IPS-20b (cell line): ENCODE measurements at regions not wholly inside any gene's neighbourhood (a gene's known extent, or its start where the extent isn't known, plus 50 kb on each side); places are given as distances from the start of the nearest gene placed in this dataset.

Experiments used
- H3K27ac ChIP-seq: one replicate; pipeline ENCODE4 v1.5.1; 2013; ENCODE audit warnings: low read length
- H3K27me3 ChIP-seq: 2 replicates; pipeline ENCODE4 v1.6.1; 2013; ENCODE audit warnings: mild to moderate bottlenecking, low read length, inconsistent platforms; ENCODE audit not compliant: insufficient read depth
- H3K36me3 ChIP-seq: 2 replicates; pipeline ENCODE4 v1.6.1; 2013; ENCODE audit warnings: low read depth, mild to moderate bottlenecking, inconsistent platforms, low read length, moderate library complexity; ENCODE audit not compliant: insufficient read depth
- H3K4me1 ChIP-seq: 2 replicates; pipeline ENCODE4 v1.6.1; 2013; ENCODE audit warnings: mild to moderate bottlenecking, control low read depth, inconsistent platforms, low read length, moderate library complexity; ENCODE audit not compliant: insufficient read depth
- H3K4me3 ChIP-seq: 2 replicates; pipeline ENCODE4 v1.5.1; 2013; ENCODE audit warnings: mild to moderate bottlenecking, low read length, inconsistent platforms
- H3K9ac ChIP-seq: 2 replicates; pipeline ENCODE4 v1.6.1; 2013; ENCODE audit warnings: low read depth, mild to moderate bottlenecking, inconsistent platforms, low read length, moderate library complexity
- H3K9me3 ChIP-seq: 2 replicates; pipeline ENCODE4 v1.6.1; 2013; ENCODE audit warnings: mild to moderate bottlenecking, low read depth, low read length, inconsistent platforms; ENCODE audit not compliant: insufficient read depth

DNA sequence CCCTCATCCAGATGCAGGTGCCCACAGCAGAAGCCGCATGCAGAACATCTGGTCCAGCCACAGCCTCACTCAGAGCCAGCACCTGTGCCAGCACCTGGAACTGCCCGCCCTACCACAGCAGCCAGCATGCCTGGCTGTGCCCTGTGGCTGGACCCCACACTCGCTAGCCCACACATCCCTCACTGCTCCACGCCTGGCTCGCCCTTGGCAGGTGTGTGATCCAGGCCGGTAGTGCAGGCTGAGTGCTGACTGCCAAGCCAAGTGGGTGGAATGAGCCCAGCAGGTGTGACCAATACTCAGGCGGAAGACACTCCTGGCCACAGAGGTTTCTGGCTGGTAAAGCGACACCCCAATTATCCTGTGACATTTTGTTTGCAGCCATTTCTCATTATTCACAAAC lies 162.4 kb upstream of the ROBO1 start:
- Histone ChIP-seq H3K27ac (no peak overlapping the region), H3K36me3 (no peaks in the 10 kb centered on the region), H3K9me3 (no peaks in the 10 kb centered on the region), H3K4me3 (no peak overlapping the region), H3K9ac (no peak overlapping the region), H3K27me3 (no peaks in the 10 kb centered on the region), H3K4me1 (no peaks in the 10 kb centered on the region)

DNA sequence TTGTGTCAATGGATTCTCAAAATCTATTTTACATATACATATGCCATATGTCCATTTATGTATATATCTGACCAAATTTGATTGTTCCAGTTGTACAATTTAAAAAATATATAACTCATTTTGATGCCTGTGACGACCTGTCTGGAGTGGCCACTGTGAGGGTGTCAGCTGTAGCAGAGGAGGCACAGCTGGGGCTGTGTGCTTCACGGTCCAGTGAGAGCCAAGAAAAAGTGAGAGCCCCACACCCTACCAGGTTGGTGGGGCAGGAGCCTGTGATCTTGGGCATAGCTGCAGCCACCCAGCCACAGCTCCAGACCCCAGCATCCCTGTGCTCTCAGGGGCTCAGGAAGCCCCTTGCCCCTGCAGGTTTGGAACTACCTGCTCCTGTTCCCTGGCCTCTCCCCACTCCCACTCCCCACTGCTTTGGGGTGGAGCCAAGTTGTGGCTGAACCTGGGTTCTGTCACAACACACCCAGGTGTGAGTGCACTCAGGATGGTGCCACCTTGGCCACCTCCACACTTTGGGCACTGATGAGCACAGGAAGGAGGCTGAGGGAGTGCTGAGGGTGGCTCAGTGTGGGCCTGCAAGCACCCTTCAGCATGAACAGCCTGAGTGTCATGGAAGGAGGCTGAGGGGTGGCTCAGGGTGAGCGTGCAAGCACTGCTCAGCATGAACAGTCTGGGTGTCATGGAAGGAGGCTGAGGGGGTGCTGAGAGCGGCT lies 161.1 kb upstream of the ROBO1 start:
- H3K9ac ChIP-seq = no peak overlapping the region
- H3K36me3 ChIP-seq = no peaks in the 10 kb centered on the region
- no peaks in the 10 kb centered on the region for H3K4me1 ChIP-seq
- no peaks in the 10 kb centered on the region for H3K27me3 ChIP-seq
- H3K4me3 ChIP-seq = no peak overlapping the region
- H3K9me3 ChIP-seq = no peaks in the 10 kb centered on the region
- H3K27ac ChIP-seq = no peak overlapping the region

GRCh38 chr3:79926522-79926921 lies 158.7 kb upstream of the ROBO1 start:
- no peak overlapping the region for H3K4me3 ChIP-seq
- no peak overlapping the region for H3K9ac ChIP-seq
- H3K27ac ChIP-seq = no peak overlapping the region
- no peaks in the 10 kb centered on the region for H3K9me3 ChIP-seq
- no peaks in the 10 kb centered on the region for H3K27me3 ChIP-seq
- H3K36me3 ChIP-seq = no peaks in the 10 kb centered on the region
- H3K4me1 ChIP-seq = no peaks in the 10 kb centered on the region

GRCh38 chr3:79922633-79923032 lies 154.8 kb upstream of the ROBO1 start:
- no peaks in the 10 kb centered on the region for H3K9me3 ChIP-seq
- H3K4me3 ChIP-seq = no peak overlapping the region
- no peaks in the 10 kb centered on the region for H3K36me3 ChIP-seq
- H3K4me1 ChIP-seq = no peaks in the 10 kb centered on the region
- no peak overlapping the region for H3K9ac ChIP-seq
- H3K27me3 ChIP-seq = no peaks in the 10 kb centered on the region
- H3K27ac ChIP-seq = no peak overlapping the region

DNA sequence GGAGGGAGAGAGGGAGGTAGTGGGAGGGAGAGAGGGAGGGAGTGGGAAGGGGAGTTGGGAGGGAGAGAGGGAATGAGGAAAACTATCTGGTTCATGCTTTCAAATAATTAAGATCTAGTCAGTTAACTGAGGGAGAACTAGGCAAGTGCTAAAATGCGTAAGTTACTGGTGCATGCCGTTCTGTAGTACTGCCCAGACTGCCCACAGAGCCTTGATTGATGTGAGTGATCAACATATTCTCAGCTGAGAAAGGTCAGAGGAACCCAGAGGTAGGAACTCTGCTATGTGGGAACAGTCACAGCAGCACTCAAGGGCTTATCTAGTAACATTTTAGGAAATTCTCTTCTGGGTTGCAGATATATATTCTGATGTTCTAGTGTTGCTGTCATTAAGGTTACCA lies 149.8 kb upstream of the ROBO1 start:
- Histone ChIP-seq H3K9me3 (no peaks in the 10 kb centered on the region), H3K4me1 (no peaks in the 10 kb centered on the region), H3K36me3 (no peaks in the 10 kb centered on the region), H3K27me3 (no peaks in the 10 kb centered on the region), H3K27ac (no peak overlapping the region), H3K4me3 (no peak overlapping the region), H3K9ac (no peak overlapping the region)

- Histone ChIP-seq H3K4me3 (no peak overlapping the region), H3K4me1 (no peaks in the 10 kb centered on the region), H3K27me3 (no peaks in the 10 kb centered on the region), H3K9me3 (no peaks in the 10 kb centered on the region), H3K27ac (no peak overlapping the region), H3K9ac (no peak overlapping the region), H3K36me3 (no peaks in the 10 kb centered on the region)
These were observed 142.5 kb upstream of the ROBO1 start for GRCh38 chr3:79910337-79910736.

- Histone ChIP-seq H3K4me1 (no peaks in the 10 kb centered on the region), H3K36me3 (no peaks in the 10 kb centered on the region), H3K9me3 (no peaks in the 10 kb centered on the region), H3K4me3 (no peak overlapping the region), H3K27ac (no peak overlapping the region), H3K9ac (no peak overlapping the region), H3K27me3 (no peaks in the 10 kb centered on the region)
These were observed 138.3 kb upstream of the ROBO1 start for GRCh38 chr3:79906106-79906505.

DNA sequence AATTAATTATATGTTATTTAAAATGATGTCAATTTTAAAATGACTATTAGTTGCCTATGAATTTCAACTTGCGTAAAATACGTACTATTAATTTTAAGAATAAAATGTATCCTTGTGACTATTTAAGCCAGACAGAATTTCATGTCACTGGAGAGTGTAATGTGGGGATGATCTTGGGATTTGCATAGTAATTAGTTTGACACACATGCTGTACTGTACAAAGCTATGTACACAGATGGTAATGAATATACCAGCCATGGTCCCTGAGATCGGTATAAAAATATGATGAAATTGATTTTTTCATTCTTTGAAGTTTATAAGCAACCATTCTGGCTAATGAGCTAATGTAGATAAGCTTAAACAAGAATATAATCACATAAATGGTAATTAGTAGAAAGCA lies 134.4 kb upstream of the ROBO1 start:
- H3K9me3 ChIP-seq = no peaks in the 10 kb centered on the region
- H3K4me1 ChIP-seq = no peaks in the 10 kb centered on the region
- H3K4me3 ChIP-seq = no peak overlapping the region
- no peak overlapping the region for H3K9ac ChIP-seq
- H3K36me3 ChIP-seq = no peaks in the 10 kb centered on the region
- H3K27ac ChIP-seq = no peak overlapping the region
- no peaks in the 10 kb centered on the region for H3K27me3 ChIP-seq

GRCh38 chr3:79898907-79899306 lies 131.1 kb upstream of the ROBO1 start:
- no peak overlapping the region for H3K4me3 ChIP-seq
- H3K27me3 ChIP-seq = no peaks in the 10 kb centered on the region
- no peak overlapping the region for H3K9ac ChIP-seq
- H3K36me3 ChIP-seq = no peaks in the 10 kb centered on the region
- H3K27ac ChIP-seq = no peak overlapping the region
- no peaks in the 10 kb centered on the region for H3K9me3 ChIP-seq
- H3K4me1 ChIP-seq = no peaks in the 10 kb centered on the region

- H3K27me3 ChIP-seq = no peaks in the 10 kb centered on the region
- no peak overlapping the region for H3K27ac ChIP-seq
- H3K4me1 ChIP-seq = no peaks in the 10 kb centered on the region
- H3K4me3 ChIP-seq = no peak overlapping the region
- H3K9ac ChIP-seq = no peak overlapping the region
- no peaks in the 10 kb centered on the region for H3K9me3 ChIP-seq
- no peaks in the 10 kb centered on the region for H3K36me3 ChIP-seq
These were observed 128.3 kb upstream of the ROBO1 start for GRCh38 chr3:79896086-79896485.

- Histone ChIP-seq H3K36me3 (no peaks in the 10 kb centered on the region), H3K27me3 (no peaks in the 10 kb centered on the region), H3K27ac (no peak overlapping the region), H3K4me1 (no peaks in the 10 kb centered on the region), H3K9me3 (no peaks in the 10 kb centered on the region), H3K9ac (no peak overlapping the region), H3K4me3 (no peak overlapping the region)
These were observed 119.4 kb upstream of the ROBO1 start for GRCh38 chr3:79887213-79887612.

DNA sequence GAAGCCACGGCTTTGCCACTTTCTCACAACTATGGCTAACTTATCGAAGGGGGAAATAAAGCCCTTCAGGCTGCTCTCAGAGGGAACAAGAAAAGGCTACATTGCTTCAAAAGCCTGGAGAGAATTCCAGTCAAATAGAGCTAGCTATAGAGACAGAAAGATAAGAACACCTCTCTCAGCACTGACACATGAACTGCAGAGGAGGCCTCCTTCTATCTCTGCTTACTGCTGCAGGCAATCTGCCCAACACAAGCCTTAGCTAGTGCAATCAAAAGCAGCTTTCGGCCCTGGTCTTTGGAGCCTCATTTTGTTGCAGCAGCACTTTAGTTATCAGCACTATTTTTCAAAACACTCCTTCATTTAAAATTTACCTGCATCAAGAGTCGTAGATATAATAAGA lies 118.4 kb upstream of the ROBO1 start:
- Histone ChIP-seq H3K27me3 (no peaks in the 10 kb centered on the region), H3K36me3 (no peaks in the 10 kb centered on the region), H3K4me1 (no peaks in the 10 kb centered on the region), H3K9me3 (no peaks in the 10 kb centered on the region), H3K9ac (no peak overlapping the region), H3K27ac (no peak overlapping the region), H3K4me3 (no peak overlapping the region)
